Panc1 (cell line): ENCODE measurements at regions not wholly inside any gene's neighbourhood (a gene's known extent, or its start where the extent isn't known, plus 50 kb on each side); places are given as distances from the start of the nearest gene placed in this dataset.

Experiments used
- CTCF ChIP-seq: fragments of 450-650 bp; IDR thresholded peaks from 2 replicates; pipeline ENCODE4 v1.5.1; 2017; ENCODE audit warnings: mild to moderate bottlenecking
- SIN3A ChIP-seq: IDR thresholded peaks from 2 replicates; pipeline ENCODE4 v1.6.1; 2012; ENCODE audit warnings: low read depth, mild to moderate bottlenecking, low read length, moderate library complexity, borderline replicate concordance; ENCODE audit not compliant: insufficient read depth

- TF ChIP-seq CTCF (no peak), SIN3A (no peak)
Measured at GRCh38 chr3:118556983-118557382, 477.7 kb downstream of the IGSF11 start.
